ENCODE measurements at regions not wholly inside any gene's neighbourhood (a gene's known extent, or its start where the extent isn't known, plus 50 kb on each side); places are given as distances from the start of the nearest gene placed in this dataset.

DNA sequence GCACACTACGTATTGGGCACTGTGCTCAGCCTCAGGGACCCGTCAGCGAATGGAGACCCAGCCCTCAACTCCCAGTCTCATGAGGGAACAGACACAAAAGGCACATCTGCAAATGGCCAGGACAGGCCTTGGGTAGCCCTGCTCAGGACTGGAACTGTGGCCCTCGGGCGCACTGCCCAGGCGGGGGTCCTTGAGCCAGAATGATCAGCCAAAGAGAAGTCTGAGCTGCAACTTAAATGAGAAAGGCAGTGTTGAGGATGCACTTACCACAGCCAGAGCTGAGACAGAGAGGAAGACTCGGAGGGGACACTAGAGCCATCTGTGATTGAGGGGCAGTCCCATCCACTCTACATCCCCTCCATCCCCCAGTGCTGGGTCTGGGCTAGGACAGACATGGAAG is 117.3 kb downstream of the C16orf95 start:
- WGBS, 2 donors: 93% methylated on average over 7 of the region's 7 CpGs
- intact Hi-C loops (cut with DNase I; ENCODE audit: low total_unique reads): no loop called here

DNA sequence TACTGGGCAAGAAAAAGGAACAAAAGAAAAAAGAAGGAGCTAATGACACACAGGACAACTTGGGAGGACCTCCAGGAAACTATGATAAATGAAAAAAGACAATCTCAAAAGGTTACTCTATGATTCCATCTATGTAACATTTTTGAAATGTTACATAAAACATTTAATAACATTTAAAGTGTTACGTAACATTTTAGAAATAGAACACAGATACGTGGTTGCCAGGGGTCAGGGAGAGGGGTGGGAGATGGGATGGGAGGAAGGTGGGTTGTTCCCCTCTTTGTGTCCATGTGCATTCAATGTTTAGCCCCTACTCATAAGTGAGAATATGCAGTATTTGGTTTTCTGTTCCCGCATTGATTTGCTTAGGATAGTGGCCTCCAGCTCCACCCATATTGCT is 116.6 kb downstream of the C16orf95 start:
- 51 to 54% methylated on average over 3 of the region's 3 CpGs for WGBS, 2 donors
- Histone ChIP-seq H3K36me3 (ENCODE audit: low read depth, missing control alignments) (no peaks in the 10 kb centered on the region), H3K27ac (no peak overlapping the region), H3K9me3 (no peaks in the 10 kb centered on the region), H3K27me3 (no peaks in the 10 kb centered on the region), H3K4me1 (peaks cover 3% of the 10 kb centered on the region), H3K4me3 (no peak overlapping the region)
- TF ChIP-seq POLR2A (IDR thresholded peaks at IDR 0.05): no peak
- TF ChIP-seq, protein P1, sequence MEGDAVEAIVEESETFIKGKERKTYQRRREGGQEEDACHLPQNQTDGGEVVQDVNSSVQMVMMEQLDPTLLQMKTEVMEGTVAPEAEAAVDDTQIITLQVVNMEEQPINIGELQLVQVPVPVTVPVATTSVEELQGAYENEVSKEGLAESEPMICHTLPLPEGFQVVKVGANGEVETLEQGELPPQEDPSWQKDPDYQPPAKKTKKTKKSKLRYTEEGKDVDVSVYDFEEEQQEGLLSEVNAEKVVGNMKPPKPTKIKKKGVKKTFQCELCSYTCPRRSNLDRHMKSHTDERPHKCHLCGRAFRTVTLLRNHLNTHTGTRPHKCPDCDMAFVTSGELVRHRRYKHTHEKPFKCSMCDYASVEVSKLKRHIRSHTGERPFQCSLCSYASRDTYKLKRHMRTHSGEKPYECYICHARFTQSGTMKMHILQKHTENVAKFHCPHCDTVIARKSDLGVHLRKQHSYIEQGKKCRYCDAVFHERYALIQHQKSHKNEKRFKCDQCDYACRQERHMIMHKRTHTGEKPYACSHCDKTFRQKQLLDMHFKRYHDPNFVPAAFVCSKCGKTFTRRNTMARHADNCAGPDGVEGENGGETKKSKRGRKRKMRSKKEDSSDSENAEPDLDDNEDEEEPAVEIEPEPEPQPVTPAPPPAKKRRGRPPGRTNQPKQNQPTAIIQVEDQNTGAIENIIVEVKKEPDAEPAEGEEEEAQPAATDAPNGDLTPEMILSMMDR (IDR thresholded peaks at IDR 0.05): no peak
- no peak for DNase-seq
- intact Hi-C loops (cut with DNase I; ENCODE audit: low total_unique reads): no loop called here

More for the DNA sequence above, 117.3 kb downstream of the C16orf95 start:
- Histone ChIP-seq H3K4me1 (peaks cover 3% of the 10 kb centered on the region), H3K27me3 (no peaks in the 10 kb centered on the region), H3K36me3 (ENCODE audit: low read depth, missing control alignments) (no peaks in the 10 kb centered on the region), H3K27ac (no peak overlapping the region), H3K9me3 (no peaks in the 10 kb centered on the region), H3K4me3 (no peak overlapping the region)
- TF ChIP-seq, protein P1 (IDR thresholded peaks at IDR 0.05): no peak
- TF ChIP-seq POLR2A (IDR thresholded peaks at IDR 0.05): no peak
- DNase-seq: no peak

DNA sequence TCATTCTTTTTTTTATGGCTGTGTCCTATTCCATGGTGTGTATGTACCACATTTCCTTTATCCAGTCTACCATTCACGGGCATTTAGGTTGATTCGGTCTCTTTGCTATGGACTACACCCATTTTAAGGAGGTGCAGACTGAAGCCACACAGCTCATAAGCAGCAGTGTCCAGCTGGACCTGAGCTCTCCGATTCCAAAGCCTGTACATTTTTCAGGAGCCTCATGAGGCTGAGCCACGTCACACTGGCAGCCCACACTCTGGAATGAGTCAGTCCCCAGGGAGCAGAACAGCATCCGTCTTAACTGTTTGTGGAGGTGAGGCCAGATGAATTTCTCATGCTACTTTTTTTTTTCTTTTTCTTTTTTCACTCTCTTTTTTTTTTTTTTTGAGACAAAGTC is 116.1 kb downstream of the C16orf95 start:
- TF ChIP-seq, protein P1 (IDR thresholded peaks at IDR 0.05): no peak
- no peak for TF ChIP-seq POLR2A (IDR thresholded peaks at IDR 0.05)
- Histone ChIP-seq H3K27ac (no peak overlapping the region), H3K36me3 (ENCODE audit: low read depth, missing control alignments) (no peaks in the 10 kb centered on the region), H3K4me3 (no peak overlapping the region), H3K27me3 (no peaks in the 10 kb centered on the region), H3K4me1 (peaks cover 3% of the 10 kb centered on the region), H3K9me3 (no peaks in the 10 kb centered on the region)
- DNase-seq: peak; percentile 50
- intact Hi-C loops (cut with DNase I; ENCODE audit: low total_unique reads): no loop called here
- 44 to 48% methylated on average over 5 of the region's 5 CpGs for WGBS, 2 donors

DNA sequence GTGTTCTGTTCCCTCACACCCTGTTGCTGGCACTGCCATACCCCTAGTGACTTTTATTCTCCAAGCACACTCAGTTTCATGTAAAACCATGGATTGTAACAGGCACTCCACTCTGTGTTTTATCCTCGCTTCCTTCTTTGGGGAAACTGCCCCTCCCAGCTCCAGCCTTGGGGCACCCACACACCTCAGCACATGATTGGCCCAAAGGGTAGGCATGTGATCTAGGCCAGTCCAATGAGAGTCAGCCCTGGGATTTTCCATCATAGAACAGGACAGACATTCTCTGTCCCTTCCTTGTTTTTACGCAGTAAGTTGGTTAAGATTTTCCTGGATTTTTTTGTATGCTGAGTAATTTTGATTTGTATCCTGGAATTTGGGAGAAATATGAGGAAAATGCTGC is 115.4 kb downstream of the C16orf95 start:
- DNase-seq: no peak
- Histone ChIP-seq H3K27me3 (no peaks in the 10 kb centered on the region), H3K27ac (no peak overlapping the region), H3K9me3 (no peaks in the 10 kb centered on the region), H3K36me3 (ENCODE audit: low read depth, missing control alignments) (no peaks in the 10 kb centered on the region), H3K4me1 (peaks cover 3% of the 10 kb centered on the region), H3K4me3 (no peak overlapping the region)
- TF ChIP-seq, protein P1 (IDR thresholded peaks at IDR 0.05): no peak
- intact Hi-C loops (cut with DNase I; ENCODE audit: low total_unique reads): no loop called here
- 84 to 90% methylated on average over 2 of the region's 2 CpGs for WGBS, 2 donors

- Histone ChIP-seq H3K9me3 (no peaks in the 10 kb centered on the region), H3K4me1 (peaks cover 6% of the 10 kb centered on the region), H3K27ac (no peak overlapping the region), H3K27me3 (no peaks in the 10 kb centered on the region), H3K4me3 (no peak overlapping the region), H3K36me3 (ENCODE audit: low read depth, missing control alignments) (no peaks in the 10 kb centered on the region)
- no peak for DNase-seq
- 62 to 67% methylated on average over 4 of the region's 4 CpGs for WGBS, 2 donors
- intact Hi-C loops (cut with DNase I; ENCODE audit: low total_unique reads): no loop called here
- TF ChIP-seq, protein P1 (IDR thresholded peaks at IDR 0.05): no peak
- TF ChIP-seq POLR2A (IDR thresholded peaks at IDR 0.05): no peak
Observed at GRCh38 chr16:87202346-87202745, 114.8 kb downstream of the C16orf95 start.
